ENCODE measurements at regions not wholly inside any gene's neighbourhood (a gene's known extent, or its start where the extent isn't known, plus 50 kb on each side); places are given as distances from the start of the nearest gene placed in this dataset.
A peak's percentile ranks its signal among the peaks of the same experiment; 100 is the strongest.

GRCh38 chr2:192814376-192814775 is 619.6 kb upstream of the TMEFF2 start:
- Histone ChIP-seq H3K79me2 (ENCODE audit: control insufficient read depth in 1 of 2, insufficient read depth in 2 of 2, low read length in 2 of 2) (no peaks in the 10 kb centered on the region), H3K4ac (replicated peaks; ENCODE audit: insufficient read length, low read depth, low read length) (no peak overlapping the region), H3K79me1 (ENCODE audit: low read depth, low read length) (no peaks in the 10 kb centered on the region), H3K23me2 (ENCODE audit: low read depth, low read length) (no peaks in the 10 kb centered on the region), H2AFZ (ENCODE audit: low read length) (no peak overlapping the region), H4K91ac (replicated peaks; ENCODE audit: insufficient read length, low read length) (no peak overlapping the region), H3K4me2 (ENCODE audit: insufficient read depth in 1 of 2, low read depth in 2 of 2, low read length in 2 of 2) (no peak overlapping the region; a peak in 1 of 4 replicates), H2BK15ac (ENCODE audit: low read length) (no peak overlapping the region), H3K4me1 (replicated peaks in 1 of 4; ENCODE audit: control insufficient read depth in 3 of 4, insufficient read depth in 4 of 4, low read length in 3 of 4) (peaks cover 0 to 7% (median 0%) of the 10 kb centered on the region in 4 experiments; a peak in 1 of 7 replicates), H3K36me3 (ENCODE audit: control insufficient read depth in 2 of 4, insufficient read depth in 4 of 4, low read length in 3 of 4) (no peaks in the 10 kb centered on the region), H3K9ac (replicated peaks in 1 of 4; ENCODE audit: extremely low read depth in 1 of 4, low read depth in 3 of 4, low read length in 3 of 4) (no peak overlapping the region), H4K8ac (ENCODE audit: extremely low read depth, insufficient read depth, low read length) (no peak overlapping the region), H3K14ac (ENCODE audit: insufficient read length) (no peak overlapping the region), H2AK5ac (ENCODE audit: low read depth, low read length) (no peak overlapping the region), H2BK120ac (replicated peaks; ENCODE audit: low read depth, low read length) (no peak overlapping the region), H2BK5ac (ENCODE audit: low read depth, low read length) (no peak overlapping the region), H3K27ac (ENCODE audit: low read depth, low read length) (no peak overlapping the region), H3K27me3 (replicated peaks in 1 of 4; ENCODE audit: control insufficient read depth in 3 of 4, extremely low read depth in 1 of 4, insufficient read depth in 3 of 4, low read length in 3 of 4) (no peaks in the 10 kb centered on the region), H2BK20ac (ENCODE audit: low read length) (no peak overlapping the region), H4K20me1 (replicated peaks in 1 of 2; ENCODE audit: control insufficient read depth in 1 of 2, insufficient read depth in 2 of 2, low read length in 2 of 2) (no peaks in the 10 kb centered on the region), H2BK12ac (ENCODE audit: low read depth, low read length) (no peak overlapping the region), H3K9me3 (ENCODE audit: insufficient read depth in 2 of 2, low read depth in 1 of 2, low read length in 1 of 2) (no peaks in the 10 kb centered on the region), H3K56ac (replicated peaks; ENCODE audit: insufficient read length, low read depth, low read length) (no peak overlapping the region), H3K4me3 (ENCODE audit: extremely low read depth in 1 of 4, insufficient read depth in 2 of 4, low read depth in 3 of 4, low read length in 4 of 4) (no peak overlapping the region), H4K5ac (ENCODE audit: insufficient read length, low read depth, low read length) (no peak overlapping the region), H3K23ac (ENCODE audit: insufficient read length) (no peak overlapping the region), H3K18ac (ENCODE audit: extremely low read depth, low read length) (no peak overlapping the region)
- CTCF ChIA-PET (ENCODE audit: partially characterized antibody): no interaction called here
- no peak for DNase-seq (ENCODE audit: low read depth in 1 of 2, low spot score in 2 of 2)
- WGBS, 2 experiments (ENCODE audit: extremely low coverage in 1 of 2, insufficient coverage in 1 of 2, insufficient read length in 1 of 2, insufficient replicate concordance in 2 of 2, low coverage in 1 of 2, low lambda C conversion rate in 2 of 2, missing lambda C conversion rate in 1 of 2): 86% methylated on average over 1 of the region's 1 CpG; no CpG with 5 or more reads in 1 of the 2 experiments
- no peak for FAIRE-seq
- POLR2A ChIA-PET (ENCODE audit: partially characterized antibody): no interaction called here
- TF ChIP-seq HDAC2 (IDR thresholded peaks at IDR 0.05; ENCODE audit: borderline replicate concordance in 1 of 2, low read depth in 2 of 2, low read length in 2 of 2) (no peak), CEBPB (IDR thresholded peaks at IDR 0.05; ENCODE audit: low read depth, low read length) (peak; percentile 60; the same call in 1 of the 2 replicates)
